Inflammatory macrophage (primary cell): ENCODE measurements at regions not wholly inside any gene's neighbourhood (a gene's known extent, or its start where the extent isn't known, plus 50 kb on each side); places are given as distances from the start of the nearest gene placed in this dataset.
A peak's percentile ranks its signal among the peaks of the same experiment; 100 is the strongest.
"Not testable (repeated sequence)": the region's sequence is repeated elsewhere in the genome, so short reads cannot be mapped to it uniquely, and the experiment has no call there.

Experiments used
- DNase-seq, 2 donors: peaks; one replicate each; pipeline ENCODE4 v3.0.0-alpha.2; 2020 to 2022

DNA sequence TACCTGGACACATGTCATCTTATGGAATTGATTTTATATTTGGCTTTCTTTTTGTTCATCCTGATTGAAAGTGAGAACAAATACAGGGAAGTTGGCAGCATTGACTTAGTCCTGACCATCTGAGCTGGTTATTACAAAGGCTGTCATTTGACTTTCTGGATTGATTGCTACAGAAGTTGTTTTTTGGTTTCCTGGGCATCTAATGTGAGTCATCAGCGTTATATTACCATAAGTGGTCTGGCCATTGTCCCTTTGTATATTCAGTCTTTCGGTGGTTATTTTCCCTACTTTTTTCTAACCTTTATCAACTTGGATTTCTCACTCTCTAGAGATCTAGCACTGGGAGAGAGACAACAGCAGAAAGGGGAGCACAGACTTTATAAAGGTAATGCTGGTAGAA is 1646.5 kb downstream of the MRPL39 start:
- DNase-seq = peak; percentile 18 to 23

DNA sequence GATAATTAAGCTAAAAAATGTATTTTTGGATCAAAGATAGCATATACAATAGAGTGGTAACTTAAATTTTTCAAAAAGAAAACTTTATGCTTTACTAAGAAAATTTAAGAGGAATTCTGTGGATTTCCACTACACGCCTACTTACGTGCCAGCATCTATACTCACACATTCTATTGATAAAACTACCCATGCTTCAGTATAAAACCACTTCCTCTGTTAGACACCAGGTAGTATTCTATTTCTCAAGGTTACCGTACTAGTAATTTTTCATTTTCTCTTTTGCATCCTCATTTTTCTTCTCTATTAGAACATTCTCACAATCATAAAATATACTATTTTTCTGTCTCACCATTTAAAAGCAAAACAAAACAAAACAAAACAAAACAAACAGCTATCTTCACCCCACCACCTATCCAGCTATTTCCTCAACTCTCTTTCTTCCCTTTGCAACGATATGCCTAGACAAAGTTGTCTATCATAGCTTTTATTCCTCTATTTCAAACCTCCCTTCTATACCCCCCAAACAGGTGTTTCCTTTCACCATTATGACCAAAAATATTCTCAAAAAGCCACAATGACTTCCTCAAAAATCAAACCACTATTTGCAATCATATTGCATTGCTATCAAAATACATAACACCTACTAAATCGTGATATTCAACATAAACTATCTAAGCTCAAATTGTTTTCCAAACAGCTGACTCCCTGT is 1652.0 kb downstream of the MRPL39 start:
- DNase-seq = no peak

DNA sequence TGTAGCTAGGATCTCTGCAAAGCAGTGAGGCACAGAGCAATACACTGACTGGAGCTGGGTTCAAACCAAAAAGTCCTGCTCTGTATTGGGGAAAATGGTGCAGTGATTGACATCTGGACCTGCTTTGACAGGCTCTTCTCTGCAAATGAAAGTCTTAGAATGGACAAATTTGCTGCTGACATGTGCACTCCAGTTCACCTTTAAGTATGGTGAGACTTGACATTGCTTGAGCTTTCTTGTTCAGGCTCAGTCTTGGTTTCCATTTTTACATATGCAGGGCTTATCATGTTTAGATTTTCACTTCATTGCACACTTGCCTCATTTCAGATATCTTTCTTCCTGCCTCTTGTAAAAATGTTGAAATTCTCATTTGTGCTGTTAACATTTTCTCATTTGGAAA is 1655.0 kb downstream of the MRPL39 start:
- no peak for DNase-seq

DNA sequence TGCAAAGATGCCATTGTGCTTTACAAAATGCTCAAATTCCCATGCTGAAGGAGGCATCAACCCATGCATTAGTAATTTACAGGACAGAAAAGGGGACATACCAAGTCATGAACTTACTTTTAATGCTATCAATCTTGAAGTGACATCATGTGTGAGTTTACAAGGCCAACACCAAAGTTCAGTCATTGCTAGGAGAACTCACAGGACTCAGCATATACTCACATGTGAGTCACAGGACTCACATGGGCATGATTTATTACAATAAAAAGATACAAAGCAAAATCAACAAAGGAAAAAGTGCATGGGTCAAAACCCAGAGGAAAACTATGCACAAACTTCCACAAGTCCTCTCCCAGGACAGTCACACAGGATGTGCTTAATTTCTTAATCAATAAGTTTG is 1656.0 kb downstream of the MRPL39 start:
- no peak for DNase-seq

DNA sequence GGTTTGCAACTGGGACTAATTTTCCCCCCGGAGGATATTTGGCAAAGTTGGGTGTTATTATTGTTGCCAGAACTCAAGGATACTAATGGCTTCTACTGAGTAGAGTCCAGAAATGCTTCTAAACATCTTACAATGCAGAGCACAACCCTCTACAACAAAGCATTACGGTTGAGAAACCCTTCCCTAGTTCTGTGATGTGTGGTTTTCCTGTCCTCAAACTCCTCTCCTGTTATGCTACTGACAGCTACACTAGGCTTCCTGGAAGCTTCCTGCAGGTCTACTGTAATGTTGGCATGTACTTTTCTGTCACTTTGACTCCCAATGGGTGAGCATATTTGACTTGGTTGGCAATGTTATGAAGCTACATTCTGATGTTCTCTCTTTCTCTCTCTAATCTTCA is 1656.9 kb downstream of the MRPL39 start:
- DNase-seq = no peak

DNA sequence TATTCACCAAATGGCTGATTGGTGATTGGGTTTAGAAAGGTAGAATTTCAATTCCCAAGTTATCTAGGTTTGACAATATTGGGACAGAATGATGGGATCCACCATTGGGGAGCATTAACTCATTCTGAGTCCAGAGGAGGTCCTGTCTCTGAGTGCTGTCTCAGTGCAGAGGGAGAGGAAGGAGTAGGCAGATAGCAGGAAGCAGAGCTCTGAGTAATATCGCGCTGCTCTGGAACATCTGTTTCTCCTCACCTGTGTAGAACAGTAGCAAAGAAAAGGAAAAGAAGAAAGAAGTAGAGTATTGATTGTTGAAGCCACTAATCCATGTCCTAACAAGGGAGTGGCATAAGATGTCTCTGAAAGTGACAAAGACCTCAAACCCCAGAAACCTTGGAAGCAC is 1657.8 kb downstream of the MRPL39 start:
- no peak for DNase-seq

DNA sequence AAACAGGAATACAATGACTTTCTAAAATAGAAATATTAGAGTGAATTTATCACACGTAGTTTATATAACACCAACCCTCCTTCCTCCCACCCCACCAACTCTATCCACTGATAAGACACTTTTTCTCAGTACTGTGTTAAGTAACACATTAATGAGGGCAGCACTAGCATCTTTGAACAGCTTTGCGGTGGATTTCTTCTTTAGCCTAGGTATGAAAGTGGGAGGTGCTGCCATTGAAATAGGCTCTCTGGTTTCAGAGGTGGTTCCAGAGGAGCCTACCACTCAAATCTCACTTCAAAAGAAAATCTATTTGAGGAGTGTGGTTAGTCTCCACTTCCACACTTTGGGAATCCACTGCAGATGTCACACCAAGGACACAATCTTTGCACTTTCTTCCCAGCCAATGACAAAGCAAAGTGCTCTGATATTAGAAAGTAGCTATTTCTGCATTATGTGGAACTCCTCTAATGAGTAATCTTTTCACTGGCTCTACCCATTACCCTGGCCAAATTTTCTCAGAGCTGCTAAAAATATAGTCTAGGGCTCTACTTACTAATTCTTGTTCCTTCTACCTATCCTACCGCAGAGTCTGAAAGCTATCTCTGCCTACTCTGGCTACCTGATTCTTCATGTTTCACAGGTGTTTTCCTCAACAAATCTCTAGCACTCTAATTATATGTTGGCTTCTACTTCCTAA is 1667.8 kb downstream of the MRPL39 start:
- no peak for DNase-seq

DNA sequence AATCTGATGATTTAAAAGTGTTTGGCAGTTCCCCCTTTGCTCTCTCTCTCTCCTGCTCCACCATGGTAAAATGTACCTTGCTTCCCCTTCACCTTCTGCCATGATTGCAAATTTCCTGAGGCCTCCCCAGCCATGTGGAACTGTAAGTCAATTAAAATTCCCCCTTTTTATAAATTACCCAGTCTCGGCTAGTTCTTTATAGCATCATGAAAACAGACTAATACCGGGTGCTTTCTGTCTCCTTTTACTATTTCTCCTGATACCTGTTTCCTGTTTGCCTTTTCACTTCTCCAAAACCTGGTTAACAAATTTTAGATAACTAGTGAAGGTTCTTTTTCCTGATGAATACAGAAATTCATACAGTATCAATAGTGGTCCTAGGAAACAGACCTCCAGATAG is 1670.3 kb downstream of the MRPL39 start:
- no peak for DNase-seq

DNA sequence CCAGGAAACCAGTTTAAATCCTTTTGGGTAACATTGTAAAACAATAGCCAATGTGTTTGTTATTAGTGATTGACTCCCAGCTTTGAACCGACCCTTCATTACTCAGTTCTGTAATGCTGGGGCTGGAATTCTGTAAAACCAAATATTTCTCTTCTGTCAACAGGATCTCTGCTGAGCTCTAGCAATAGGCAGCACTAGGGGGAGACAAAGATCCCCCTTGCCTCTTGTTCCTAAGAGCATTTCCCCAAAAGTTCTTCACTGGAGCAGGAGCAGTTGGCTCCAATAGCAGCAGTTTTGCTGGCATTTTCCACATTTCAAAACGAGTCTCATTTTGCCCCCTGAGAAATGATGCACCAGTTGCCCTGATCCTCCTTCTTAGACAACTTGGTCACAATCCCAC is 1671.1 kb downstream of the MRPL39 start:
- peak; percentile 39 to 60 for DNase-seq

DNA sequence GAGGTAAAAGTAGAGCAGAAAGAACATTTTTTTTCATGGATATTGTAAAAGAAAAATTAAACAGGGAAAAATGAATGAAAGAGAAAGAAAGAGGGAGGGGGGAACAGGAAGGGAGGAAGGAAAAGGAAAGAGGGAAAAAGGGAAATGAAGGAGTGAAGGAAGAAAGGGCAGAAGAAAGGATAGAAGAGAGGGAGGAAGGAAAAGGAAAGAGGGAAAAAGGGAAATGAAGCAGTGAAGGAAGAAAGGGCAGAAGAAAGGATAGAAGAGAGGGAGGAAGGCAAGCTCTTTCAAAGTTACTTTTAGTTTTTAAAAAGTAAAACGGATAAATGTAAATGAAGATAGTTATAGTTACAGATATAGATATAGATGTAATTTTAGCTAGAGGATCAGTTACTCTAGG is 1676.7 kb downstream of the MRPL39 start:
- no peak for DNase-seq

DNA sequence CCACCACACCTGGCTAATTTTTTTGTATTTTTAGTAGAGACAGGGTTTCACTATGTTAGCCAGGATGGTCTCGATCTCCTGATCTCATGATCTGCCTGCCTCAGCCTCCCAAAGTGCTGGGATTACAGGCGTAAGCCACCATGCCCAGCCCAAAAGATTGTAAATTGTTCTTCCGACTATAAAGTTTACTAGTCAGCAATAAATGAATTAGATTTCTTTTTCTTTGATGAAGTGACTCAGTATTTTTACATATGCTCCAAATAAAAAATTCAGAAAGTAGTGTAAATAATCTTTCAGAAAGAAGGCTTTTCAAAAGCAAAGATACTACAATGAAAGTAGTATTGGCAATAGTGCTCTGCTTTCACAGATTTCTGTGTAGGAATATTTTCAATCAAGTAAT is 1680.9 kb downstream of the MRPL39 start:
- not testable (repeated sequence) for DNase-seq

DNA sequence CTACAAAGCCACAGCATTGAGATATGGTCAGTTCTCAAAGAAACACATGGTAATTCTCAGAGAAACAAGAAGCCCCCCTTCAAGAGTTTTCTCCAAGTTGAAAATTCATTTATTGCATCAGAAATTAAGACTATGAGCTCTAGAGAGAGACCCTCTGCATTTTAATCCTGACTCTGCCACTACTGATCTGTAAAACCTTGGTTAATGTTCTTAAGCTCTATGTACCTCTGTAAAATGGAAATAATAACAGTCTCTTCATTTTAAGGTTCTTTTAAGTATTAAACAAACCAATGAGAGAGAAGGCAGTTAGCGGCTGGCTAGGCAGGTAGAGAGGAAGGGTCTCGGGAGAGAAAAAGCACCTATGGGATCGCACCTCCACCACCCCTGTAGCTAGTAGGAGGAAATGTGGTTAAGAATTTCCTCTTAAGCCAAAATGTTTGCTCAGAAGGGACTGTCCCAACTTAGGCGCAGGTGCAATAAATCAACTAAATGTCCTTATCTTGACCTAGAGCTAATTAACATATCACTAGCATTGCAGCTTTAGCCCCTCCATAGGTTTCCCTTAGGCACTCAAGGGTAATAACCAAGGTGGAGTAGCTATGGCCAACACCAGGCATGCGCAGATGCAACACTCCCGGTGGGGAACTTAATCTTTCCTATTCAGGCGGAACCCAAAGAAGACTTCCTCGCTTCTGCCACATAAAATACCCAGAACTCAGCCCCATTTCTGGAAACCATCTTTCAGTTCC is 1685.4 kb downstream of the MRPL39 start:
- no peak for DNase-seq

DNA sequence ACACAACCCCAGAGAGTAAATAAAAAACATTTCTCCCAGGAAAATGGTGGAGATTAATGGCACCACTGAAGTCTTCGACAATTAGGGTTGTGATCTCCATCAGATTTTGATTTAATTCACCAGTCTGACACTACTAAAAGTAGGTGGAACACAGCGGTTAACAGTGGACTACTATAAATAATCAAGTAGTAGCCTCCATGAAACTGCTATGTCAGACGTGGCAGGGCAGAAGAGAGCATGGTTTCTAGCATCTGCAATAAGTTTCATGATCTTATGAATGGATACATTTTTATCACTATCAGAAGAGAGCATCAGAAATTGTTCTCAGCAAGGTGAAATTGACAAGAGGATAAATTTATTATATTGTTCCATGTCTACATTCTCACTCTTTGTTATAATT is 1706.6 kb downstream of the MRPL39 start:
- no peak for DNase-seq

DNA sequence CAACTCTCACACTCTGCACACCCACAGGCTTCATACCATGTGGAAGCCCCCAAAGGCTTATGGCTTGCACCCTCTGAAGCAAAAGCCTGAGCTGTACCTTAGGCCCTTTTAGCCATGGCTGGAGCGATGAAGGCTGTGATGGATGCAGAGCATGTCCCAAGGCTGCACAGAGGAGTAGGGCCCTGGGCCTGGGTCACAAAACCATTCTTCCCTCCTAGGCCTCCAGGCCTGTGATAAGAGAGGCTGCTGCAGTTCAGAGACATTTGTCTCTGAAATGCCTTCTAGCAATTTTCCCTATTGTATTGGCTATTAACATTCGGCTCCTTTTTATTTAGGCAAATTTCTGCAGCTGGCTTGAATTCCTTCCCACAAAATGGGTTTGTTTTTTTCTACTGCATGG is 1707.7 kb downstream of the MRPL39 start:
- no peak for DNase-seq

DNA sequence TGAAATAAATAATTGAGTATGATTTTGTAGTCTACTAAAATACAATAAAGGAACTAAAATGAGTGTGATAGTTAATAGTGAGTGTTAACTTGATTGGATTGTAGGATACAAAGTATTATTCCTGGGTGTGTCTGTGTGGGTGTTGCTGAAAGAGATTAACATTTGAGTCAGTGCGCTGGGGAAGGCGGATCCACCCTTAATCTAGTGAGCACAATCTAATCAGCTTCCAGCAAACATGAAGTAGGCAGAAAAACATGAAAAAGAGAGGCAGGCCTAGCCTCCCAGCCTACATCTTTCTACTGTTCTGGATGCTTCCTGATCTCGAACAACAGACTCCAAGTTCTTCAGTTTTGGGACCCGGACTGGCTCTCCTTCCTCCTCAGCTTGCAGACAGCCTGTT is 1716.6 kb downstream of the MRPL39 start:
- DNase-seq = no peak

DNA sequence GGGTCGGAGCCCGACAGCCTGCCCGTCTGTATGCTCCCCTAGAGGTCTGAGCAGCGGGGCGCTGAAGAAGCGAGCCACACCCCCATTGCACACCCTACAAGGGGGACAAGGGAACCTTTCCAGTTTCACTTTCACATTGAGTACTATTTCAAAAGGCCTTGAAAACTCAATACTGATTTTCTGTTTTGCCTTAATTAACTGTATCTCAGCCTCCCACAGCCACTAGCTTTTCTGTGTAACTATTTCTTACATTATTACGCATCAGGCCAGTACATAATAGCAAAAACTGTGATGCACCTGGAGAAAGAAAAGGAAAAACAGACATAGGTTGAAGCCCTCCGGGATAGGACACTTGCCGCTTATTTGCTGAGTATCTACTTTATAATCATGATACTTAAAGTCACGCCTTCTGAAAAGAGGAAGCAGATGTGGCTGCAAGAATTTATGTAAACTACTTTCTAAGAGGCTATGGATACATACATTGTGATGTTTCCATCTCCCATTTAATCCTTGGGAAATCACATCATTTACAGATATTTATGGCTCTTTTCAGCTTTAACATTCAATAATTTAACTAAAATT is 1719.5 kb downstream of the MRPL39 start:
- peak in 1 of 2 donors; percentile 5 for DNase-seq

DNA sequence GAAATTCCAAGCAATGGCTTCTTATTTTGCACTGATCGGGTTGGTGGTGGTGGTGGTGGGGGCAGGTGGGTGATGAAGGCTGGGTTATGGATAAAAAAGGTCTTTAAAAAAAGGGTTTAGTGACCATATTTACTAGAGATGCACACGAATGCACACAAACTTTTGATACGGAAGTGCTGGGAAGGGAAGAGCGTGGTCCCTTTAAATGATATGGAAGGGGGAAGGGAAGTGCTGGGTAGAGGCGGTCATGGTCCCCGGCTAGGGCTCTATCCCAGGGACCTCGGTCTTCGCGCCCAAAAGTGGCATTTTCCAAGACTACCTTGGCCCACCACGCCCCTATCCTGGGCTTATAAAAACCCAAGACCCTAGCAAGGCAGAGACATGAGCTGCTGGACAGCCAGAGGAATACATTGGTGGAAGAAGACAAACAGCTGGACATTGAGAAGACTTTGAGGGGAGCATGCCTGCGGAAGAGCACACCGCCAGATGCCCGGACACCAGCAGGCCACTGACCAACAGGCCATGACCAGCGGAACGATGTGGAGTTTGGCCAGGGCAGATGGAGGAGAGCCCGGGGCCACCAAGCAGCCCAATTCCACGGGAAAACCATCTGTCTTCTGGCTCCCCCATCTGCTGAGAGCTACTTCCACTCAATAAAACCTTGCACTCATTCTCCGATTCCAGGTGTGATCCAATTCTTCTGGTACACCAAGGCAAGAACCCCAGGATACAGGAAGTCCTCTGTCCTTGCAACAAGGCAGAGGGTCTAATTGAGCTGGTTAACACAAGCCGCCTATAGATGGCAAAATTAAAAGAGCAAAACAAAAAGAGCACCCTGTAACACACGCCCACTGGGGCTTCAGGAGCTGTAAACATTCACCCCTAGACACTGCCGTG is 1720.2 kb downstream of the MRPL39 start:
- no peak for DNase-seq

DNA sequence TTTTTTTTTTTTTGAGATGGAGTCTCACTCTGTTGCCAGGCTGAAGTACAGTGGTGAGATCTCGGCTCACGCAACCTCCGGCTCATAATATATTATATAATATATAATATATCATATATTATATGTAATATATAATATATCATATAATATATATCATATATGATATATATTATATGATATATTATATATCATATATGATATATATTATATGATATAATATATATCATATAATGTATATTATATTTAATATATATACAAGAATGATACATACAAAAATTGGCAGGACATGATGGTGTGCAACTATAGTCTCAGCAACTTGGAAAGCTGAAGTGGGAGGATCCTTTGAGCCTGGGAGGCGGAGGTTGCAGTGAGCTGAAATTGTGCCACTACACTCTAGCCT is 1725.5 kb downstream of the MRPL39 start:
- DNase-seq = no peak

DNA sequence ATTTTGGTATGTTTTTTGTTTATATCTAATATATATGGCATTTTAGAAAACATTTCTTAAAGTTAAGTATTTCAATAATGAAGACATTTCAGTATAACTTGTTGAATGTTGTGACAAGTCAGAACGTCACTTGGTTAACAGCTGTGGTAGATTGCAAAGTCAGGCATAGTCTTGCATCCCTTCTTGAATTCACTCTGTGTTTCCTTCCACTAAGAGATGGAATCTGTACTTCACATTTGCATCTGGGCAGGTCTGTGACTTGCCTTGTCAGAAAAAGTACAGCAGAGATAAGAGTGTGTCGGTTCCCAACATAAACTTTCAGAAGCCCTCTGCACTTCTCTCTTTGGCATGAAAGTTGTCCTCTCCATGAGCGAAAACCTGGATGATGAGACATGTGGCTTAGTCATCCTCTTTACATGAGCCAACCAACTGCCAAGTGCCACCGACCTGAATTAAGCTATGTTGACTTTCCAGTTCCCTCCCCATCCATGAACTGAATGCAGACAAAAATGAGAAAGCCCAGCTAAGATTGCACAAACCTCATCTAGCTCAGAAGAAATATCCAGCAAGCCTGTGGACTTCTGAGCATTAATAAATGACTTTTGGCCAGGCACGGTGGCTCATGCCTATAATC is 1730.2 kb downstream of the MRPL39 start:
- no peak for DNase-seq

DNA sequence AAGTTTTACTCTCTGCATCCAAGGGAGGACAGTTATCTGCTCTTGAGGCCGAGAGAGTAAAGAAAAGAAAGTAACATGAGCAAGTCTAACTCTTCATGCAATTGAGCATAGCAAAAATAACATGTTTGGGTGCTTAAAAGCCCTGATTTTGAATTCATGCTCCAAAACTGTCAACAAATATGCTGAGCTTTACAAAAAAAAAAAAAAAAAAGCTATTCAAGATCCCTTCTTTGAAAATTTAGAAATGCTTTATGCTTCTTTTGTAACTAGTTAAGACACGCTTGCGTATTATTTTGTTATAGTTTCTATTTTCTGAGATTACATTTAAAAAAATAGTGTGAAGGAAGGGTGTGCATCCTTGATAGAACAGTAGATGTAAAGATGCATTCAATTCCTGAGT is 1733.0 kb downstream of the MRPL39 start:
- DNase-seq = no peak

DNA sequence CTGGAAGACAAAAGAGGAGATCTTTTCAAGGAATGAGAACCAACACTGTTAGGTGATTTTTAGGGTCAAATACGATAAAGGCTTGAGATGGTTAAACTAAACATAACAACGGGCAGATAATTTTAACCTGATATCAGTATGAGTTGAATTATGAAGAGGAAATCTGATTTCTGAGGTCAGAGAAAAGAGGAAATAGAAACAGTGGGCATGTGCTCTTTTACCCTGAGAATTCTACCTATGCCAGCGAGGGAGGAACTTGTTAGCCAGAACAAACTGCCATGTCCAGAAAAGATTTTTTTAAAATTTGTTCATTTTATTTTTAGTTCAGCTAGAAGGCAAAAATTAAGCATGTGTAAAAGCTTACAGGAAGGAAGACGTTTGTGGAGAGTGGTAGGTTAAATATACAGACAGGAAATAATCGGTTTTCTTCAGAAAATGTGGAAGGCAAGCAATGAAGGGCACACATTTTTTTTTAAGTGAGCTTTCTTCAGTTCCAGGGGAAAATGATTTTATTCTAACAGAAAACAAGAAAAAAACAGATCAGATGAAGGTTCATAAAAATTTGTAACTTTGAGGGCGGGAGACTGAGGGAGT is 1745.3 kb downstream of the MRPL39 start:
- no peak for DNase-seq

DNA sequence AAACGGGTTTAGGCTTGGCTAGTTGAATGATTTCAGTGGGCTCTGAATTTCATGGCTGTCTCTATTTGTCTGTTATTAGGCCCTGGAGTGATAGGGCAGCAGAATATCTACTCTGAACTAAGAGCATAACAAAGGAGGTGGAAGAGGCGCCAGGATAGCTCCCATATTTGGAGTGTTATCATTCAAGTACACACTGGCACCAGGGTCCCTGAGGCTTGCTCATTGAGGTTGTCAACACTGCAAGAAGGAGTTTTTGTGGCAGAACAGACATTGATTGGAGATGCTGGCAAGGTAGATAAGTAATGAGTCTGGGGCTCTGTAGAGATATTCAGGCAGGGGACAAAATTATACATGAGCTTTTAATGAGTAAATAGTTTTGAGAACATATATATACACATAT is 1748.4 kb downstream of the MRPL39 start:
- no peak for DNase-seq
